Suprapubic skin (tissue), 3 donors: ENCODE measurements at regions not wholly inside any gene's neighbourhood (a gene's known extent, or its start where the extent isn't known, plus 50 kb on each side); places are given as distances from the start of the nearest gene placed in this dataset.

Source experiments
- POLR2A ChIP-seq, 2 donors: fragments of 450-650 bp; IDR thresholded peaks; one replicate each; pipeline ENCODE4 v1.6.1; 2017; ENCODE audit warnings: antibody characterized with exemption in 2 of 2, mild to moderate bottlenecking in 2 of 2, moderate library complexity in 2 of 2
- TF ChIP-seq, protein P1 (sequence below), 2 donors: fragments of 200-600 bp in 1 of 2; fragments of 450-650 bp in 1 of 2; sonication (generic) in 1 of 2; IDR thresholded peaks; one replicate each; pipeline ENCODE4 v1.5.1; 2016 to 2019; ENCODE audit warnings: antibody characterized with exemption in 2 of 2, mild to moderate bottlenecking in 1 of 2, moderate library complexity in 1 of 2

DNA sequence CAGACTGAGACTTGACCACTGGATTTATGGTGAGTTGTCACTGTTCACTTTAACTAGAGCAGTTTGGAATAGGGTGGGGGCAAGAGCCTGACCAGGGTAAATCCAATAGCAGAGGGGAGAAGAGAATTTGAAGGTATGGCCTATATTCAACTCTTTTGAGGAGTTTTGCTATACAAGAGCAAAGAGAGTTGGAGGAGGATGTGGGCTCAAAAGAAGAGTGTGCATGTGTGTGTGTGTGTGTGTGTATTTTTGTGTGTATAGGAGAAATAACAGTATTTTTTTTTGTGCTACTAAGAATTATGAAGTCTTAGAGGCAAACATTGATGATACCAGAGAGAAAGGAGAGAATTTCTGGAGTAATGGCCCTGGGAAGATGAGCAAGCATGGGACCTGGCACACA, 164.8 kb upstream of the JUN start:
- TF ChIP-seq POLR2A (IDR thresholded peaks at IDR 0.05), result no peak
- TF ChIP-seq, protein P1, sequence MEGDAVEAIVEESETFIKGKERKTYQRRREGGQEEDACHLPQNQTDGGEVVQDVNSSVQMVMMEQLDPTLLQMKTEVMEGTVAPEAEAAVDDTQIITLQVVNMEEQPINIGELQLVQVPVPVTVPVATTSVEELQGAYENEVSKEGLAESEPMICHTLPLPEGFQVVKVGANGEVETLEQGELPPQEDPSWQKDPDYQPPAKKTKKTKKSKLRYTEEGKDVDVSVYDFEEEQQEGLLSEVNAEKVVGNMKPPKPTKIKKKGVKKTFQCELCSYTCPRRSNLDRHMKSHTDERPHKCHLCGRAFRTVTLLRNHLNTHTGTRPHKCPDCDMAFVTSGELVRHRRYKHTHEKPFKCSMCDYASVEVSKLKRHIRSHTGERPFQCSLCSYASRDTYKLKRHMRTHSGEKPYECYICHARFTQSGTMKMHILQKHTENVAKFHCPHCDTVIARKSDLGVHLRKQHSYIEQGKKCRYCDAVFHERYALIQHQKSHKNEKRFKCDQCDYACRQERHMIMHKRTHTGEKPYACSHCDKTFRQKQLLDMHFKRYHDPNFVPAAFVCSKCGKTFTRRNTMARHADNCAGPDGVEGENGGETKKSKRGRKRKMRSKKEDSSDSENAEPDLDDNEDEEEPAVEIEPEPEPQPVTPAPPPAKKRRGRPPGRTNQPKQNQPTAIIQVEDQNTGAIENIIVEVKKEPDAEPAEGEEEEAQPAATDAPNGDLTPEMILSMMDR (IDR thresholded peaks at IDR 0.05), result no peak
